GM19397 (cell line): ENCODE measurements at regions not wholly inside any gene's neighbourhood (a gene's known extent, or its start where the extent isn't known, plus 50 kb on each side); places are given as distances from the start of the nearest gene placed in this dataset.
"Not testable (repeated sequence)": the region's sequence is repeated elsewhere in the genome, so short reads cannot be mapped to it uniquely, and the experiment has no call there.

Source experiments
- ATAC-seq: cut with Tn5 transposase; IDR thresholded peaks from one replicate; pipeline ENCODE4 v1.9.1; 2021; ENCODE audit warnings: mild to moderate bottlenecking, moderate library complexity; ENCODE audit not compliant: unreplicated experiment

GRCh38 chr6:170198298-170198697, 92.6 kb downstream of the DLL1 start:
- ATAC-seq, result no peak

- ATAC-seq, result no peak
Observed at GRCh38 chr6:170193326-170193821, 97.5 kb downstream of the DLL1 start.

GRCh38 chr6:170192905-170193304, 98.0 kb downstream of the DLL1 start:
- no peak for ATAC-seq

GRCh38 chr6:170192101-170192500, 98.8 kb downstream of the DLL1 start:
- ATAC-seq, result not testable (repeated sequence)

GRCh38 chr6:170190046-170190445, 100.8 kb downstream of the DLL1 start:
- ATAC-seq, result no peak

GRCh38 chr6:170189236-170189635, 101.6 kb downstream of the DLL1 start:
- ATAC-seq, result no peak

- no peak for ATAC-seq
Observed at GRCh38 chr6:170188571-170189001, 102.3 kb downstream of the DLL1 start.

- no peak for ATAC-seq
Observed at GRCh38 chr6:170187669-170188566, 103.0 kb downstream of the DLL1 start.

GRCh38 chr6:170186941-170187668, 103.8 kb downstream of the DLL1 start:
- no peak for ATAC-seq

- ATAC-seq, result no peak
Observed at GRCh38 chr6:170186006-170186935, 104.6 kb downstream of the DLL1 start.

- ATAC-seq, result no peak
Observed at GRCh38 chr6:170185175-170185978, 105.5 kb downstream of the DLL1 start.

GRCh38 chr6:170184316-170184715, 106.6 kb downstream of the DLL1 start:
- no peak for ATAC-seq

- ATAC-seq, result no peak
Observed at GRCh38 chr6:170183521-170183920, 107.4 kb downstream of the DLL1 start.

GRCh38 chr6:170182781-170183120, 108.1 kb downstream of the DLL1 start:
- no peak for ATAC-seq

GRCh38 chr6:170182093-170182780, 108.6 kb downstream of the DLL1 start:
- ATAC-seq, result no peak

- ATAC-seq, result no peak
Observed at GRCh38 chr6:170181338-170181690, 109.6 kb downstream of the DLL1 start.

GRCh38 chr6:170180671-170181337, 110.1 kb downstream of the DLL1 start:
- ATAC-seq, result no peak

GRCh38 chr6:170179616-170180324, 111.1 kb downstream of the DLL1 start:
- no peak for ATAC-seq
